Panc1 (cell line): ENCODE measurements at regions not wholly inside any gene's neighbourhood (a gene's known extent, or its start where the extent isn't known, plus 50 kb on each side); places are given as distances from the start of the nearest gene placed in this dataset.

Source experiments
- ATAC-seq: fragments of 200-7000 bp; cut with Tn5 transposase; 2 replicates; pipeline ENCODE4 v1.9.1; 2020; ENCODE audit warnings: mild to moderate bottlenecking, moderate library complexity
- BruUV-seq: library from RNA; stranded (reverse); fragments of 400-500 nt; replicated peaks from 2 replicates; lab custom pipeline; 2021; lab: Mats Ljungman, UMichigan
- CTCF ChIA-PET: fragments of 300-600 bp; sonication (Branson Sonifier 250); formaldehyde crosslinking; loops from one replicate; lab custom pipeline; 2022; ENCODE audit warnings: antibody characterized with exemption; lab: Charles Lee
- POLR2A ChIA-PET: fragments of 300-600 bp; sonication (Branson Sonifier 250); formaldehyde crosslinking; loops from one replicate; lab custom pipeline; 2022; ENCODE audit warnings: antibody characterized with exemption; lab: Charles Lee
- DNase-seq: peaks from one replicate; pipeline ENCODE4 v3.0.0-alpha.2; 2010; ENCODE audit warnings: low read depth, low spot score
- H3K27ac ChIP-seq: 2 replicates; pipeline ENCODE4 v1.5.1; 2011; ENCODE audit warnings: mild to moderate bottlenecking, low read length, inconsistent platforms
- H3K27me3 ChIP-seq: fragments of 200-500 bp; sonication (Bioruptor generic); 2 replicates; pipeline ENCODE4 v1.6.0; 2014; ENCODE audit warnings: low read length, inconsistent platforms; ENCODE audit not compliant: control insufficient read depth, insufficient read depth
- H3K36me3 ChIP-seq: fragments of 200-500 bp; sonication (Bioruptor generic); 2 replicates; pipeline ENCODE4 v1.5.1; 2014; ENCODE audit warnings: inconsistent platforms, mild to moderate bottlenecking, low read length, moderate library complexity; ENCODE audit not compliant: control insufficient read depth, insufficient read depth
- H3K4me1 ChIP-seq: 2 replicates; pipeline ENCODE4 v1.5.1; 2011; ENCODE audit warnings: inconsistent platforms, mild to moderate bottlenecking, low read length, moderate library complexity; ENCODE audit not compliant: control insufficient read depth, insufficient read depth
- H3K4me3 ChIP-seq, 2 experiments: 2 replicates each; pipeline ENCODE4 v1.5.1; 2011 to 2012; ENCODE audit warnings: low read depth in 2 of 2, low read length in 2 of 2, mild to moderate bottlenecking in 2 of 2, inconsistent platforms in 1 of 2, moderate library complexity in 1 of 2
- H3K9me3 ChIP-seq: fragments of 200-500 bp; sonication (Bioruptor generic); 2 replicates; pipeline ENCODE4 v1.5.1; 2014; ENCODE audit warnings: low read depth, mild to moderate bottlenecking, inconsistent platforms, low read length, moderate library complexity; ENCODE audit not compliant: control insufficient read depth, insufficient read depth
- POLR2AphosphoS5 ChIP-seq: IDR thresholded peaks from 2 replicates; pipeline ENCODE4 v1.6.1; 2012; ENCODE audit warnings: mild to moderate bottlenecking, low read depth, low read length, moderate library complexity
- SIN3A ChIP-seq: IDR thresholded peaks from 2 replicates; pipeline ENCODE4 v1.6.1; 2012; ENCODE audit warnings: low read depth, mild to moderate bottlenecking, low read length, moderate library complexity, borderline replicate concordance; ENCODE audit not compliant: insufficient read depth
- TCF7L2 ChIP-seq: IDR thresholded peaks from 2 replicates; pipeline ENCODE4 v1.6.1; 2011; ENCODE audit warnings: mild to moderate bottlenecking, low read depth, low read length, inconsistent platforms
- in situ Hi-C: cut with HindIII; loops from 2 replicates; pipeline ENCODE4 v1.10.0; 2016; ENCODE audit warnings: low sequenced_read_pairs, low pct_unique_long_range_greater_than_20kb
- intact Hi-C: fragments of 100-400 bp; cut with micrococcal nuclease; formaldehyde crosslinking; loops from one replicate; pipeline ENCODE4 v1.10.0; 2022; ENCODE audit not compliant: unreplicated experiment
- TF ChIP-seq, protein P1 (sequence below): fragments of 450-650 bp; IDR thresholded peaks from 2 replicates; pipeline ENCODE4 v1.5.1; 2017; ENCODE audit warnings: mild to moderate bottlenecking
- TF ChIP-seq, protein P2 (sequence below), 2 experiments: IDR thresholded peaks; 2 replicates each; pipeline ENCODE4 v1.6.1; 2011 to 2012; ENCODE audit warnings: low read depth in 2 of 2, control low read depth in 1 of 2, low read length in 1 of 2, mild to moderate bottlenecking in 1 of 2, moderate library complexity in 1 of 2; ENCODE audit not compliant: insufficient read depth in 1 of 2

DNA sequence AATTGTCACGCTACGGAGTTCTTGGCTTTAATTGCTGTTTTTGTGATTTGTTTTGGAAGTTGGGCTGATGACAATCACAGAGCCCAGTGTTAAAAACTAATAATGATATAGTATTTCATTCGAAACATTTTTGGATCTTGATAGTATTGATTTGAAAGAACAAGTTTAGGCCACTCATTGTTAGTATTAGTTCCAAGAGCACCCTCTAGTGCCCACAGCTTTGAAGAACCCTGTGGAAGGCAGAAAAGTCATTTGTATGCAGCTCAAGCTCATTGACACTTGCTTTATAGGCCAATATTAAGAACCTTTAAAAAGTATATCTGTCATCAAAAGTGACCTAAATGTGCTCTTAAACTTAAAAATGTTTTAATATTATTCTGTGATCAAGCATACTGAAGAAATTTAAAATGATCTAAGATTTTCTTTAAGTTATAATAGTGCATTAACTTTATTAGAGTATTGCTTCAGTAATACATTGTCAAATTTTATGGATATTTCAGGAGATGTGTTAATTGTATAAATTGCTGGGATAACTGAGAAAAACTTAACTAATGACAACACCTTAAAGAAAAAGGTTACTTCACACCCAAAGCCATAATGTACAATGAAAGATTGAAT lies 191.0 kb downstream of the GRB14 start:
- Histone ChIP-seq H3K9me3 (no peaks in the 10 kb centered on the region), H3K4me3 (no peak overlapping the region), H3K27ac (no peak overlapping the region), H3K36me3 (no peaks in the 10 kb centered on the region), H3K4me1 (peaks cover 5% of the 10 kb centered on the region), H3K27me3 (no peaks in the 10 kb centered on the region)
- DNase-seq, result peak; percentile 25
- ATAC-seq, result peak; percentile 83
- in situ Hi-C loops (no loop called here), intact Hi-C loops (loop anchor here (5.0 to 10.0 kb wide), 3 partner anchors 695 to 1248 kb away; partner anchors contain the start of gene FIGN)
- CTCF ChIA-PET, result no interaction called here
- TF ChIP-seq, protein P1, sequence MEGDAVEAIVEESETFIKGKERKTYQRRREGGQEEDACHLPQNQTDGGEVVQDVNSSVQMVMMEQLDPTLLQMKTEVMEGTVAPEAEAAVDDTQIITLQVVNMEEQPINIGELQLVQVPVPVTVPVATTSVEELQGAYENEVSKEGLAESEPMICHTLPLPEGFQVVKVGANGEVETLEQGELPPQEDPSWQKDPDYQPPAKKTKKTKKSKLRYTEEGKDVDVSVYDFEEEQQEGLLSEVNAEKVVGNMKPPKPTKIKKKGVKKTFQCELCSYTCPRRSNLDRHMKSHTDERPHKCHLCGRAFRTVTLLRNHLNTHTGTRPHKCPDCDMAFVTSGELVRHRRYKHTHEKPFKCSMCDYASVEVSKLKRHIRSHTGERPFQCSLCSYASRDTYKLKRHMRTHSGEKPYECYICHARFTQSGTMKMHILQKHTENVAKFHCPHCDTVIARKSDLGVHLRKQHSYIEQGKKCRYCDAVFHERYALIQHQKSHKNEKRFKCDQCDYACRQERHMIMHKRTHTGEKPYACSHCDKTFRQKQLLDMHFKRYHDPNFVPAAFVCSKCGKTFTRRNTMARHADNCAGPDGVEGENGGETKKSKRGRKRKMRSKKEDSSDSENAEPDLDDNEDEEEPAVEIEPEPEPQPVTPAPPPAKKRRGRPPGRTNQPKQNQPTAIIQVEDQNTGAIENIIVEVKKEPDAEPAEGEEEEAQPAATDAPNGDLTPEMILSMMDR, result peak; percentile 75; the same call in 1 of the 2 replicates
- TF ChIP-seq TCF7L2, result no peak
- POLR2A ChIA-PET, result no interaction called here
- BruUV-seq, result no TSS peak

DNA sequence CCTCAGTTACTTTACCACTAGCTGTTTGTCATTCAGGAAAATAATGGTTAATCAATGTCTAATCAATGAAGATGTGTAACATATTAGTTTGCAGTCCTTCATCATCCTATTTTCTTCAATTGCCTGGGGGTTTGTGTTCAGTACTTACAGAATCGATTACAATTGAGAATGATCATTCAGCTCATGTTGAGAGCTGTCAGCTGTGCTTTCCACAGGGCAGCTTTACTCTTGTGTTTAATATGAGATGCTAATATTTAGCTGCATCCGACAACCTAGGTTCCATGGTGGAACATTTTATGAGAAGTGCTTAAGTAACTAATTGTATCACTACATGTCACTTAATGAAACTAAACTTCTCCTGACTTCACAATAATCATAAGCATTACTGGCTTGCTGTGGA lies 191.9 kb downstream of the GRB14 start:
- no peak for TF ChIP-seq TCF7L2
- no peak for ATAC-seq
- Histone ChIP-seq H3K9me3 (no peaks in the 10 kb centered on the region), H3K27me3 (no peaks in the 10 kb centered on the region), H3K27ac (peak overlapping the region; percentile 29; the same call in 1 of the 2 replicates), H3K4me3 (no peak overlapping the region), H3K4me1 (peaks cover 5% of the 10 kb centered on the region), H3K36me3 (no peaks in the 10 kb centered on the region)
- ChIA-PET CTCF (no interaction called here), POLR2A (no interaction called here)
- intact Hi-C loops (no loop called here), in situ Hi-C loops (no loop called here)
- BruUV-seq, result no TSS peak
- DNase-seq, result no peak

DNA sequence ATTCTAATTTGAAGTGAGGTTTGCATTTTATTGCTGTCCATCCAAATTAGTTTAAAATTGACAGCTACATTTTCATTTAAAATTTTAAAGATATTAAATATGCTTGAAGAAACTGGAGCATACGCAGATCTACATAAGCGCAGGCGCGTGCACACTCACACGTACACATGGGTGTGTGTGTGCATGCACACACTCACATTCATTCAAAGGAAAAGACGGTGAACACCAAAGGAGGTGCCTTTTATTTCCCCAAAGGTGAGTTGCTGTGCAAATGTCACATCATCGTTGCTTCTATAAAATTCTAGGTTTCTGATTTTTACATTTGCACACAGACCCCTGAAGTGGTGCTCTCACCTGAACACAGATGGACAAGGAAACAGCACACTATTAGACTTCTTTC lies 194.2 kb downstream of the GRB14 start:
- CTCF ChIA-PET, result no interaction called here
- intact Hi-C loops, result no loop called here

More for the DNA sequence above, 194.2 kb downstream of the GRB14 start:
- ATAC-seq (no peak), DNase-seq (no peak)
- TF ChIP-seq TCF7L2, result no peak
- TF ChIP-seq, protein P2, sequence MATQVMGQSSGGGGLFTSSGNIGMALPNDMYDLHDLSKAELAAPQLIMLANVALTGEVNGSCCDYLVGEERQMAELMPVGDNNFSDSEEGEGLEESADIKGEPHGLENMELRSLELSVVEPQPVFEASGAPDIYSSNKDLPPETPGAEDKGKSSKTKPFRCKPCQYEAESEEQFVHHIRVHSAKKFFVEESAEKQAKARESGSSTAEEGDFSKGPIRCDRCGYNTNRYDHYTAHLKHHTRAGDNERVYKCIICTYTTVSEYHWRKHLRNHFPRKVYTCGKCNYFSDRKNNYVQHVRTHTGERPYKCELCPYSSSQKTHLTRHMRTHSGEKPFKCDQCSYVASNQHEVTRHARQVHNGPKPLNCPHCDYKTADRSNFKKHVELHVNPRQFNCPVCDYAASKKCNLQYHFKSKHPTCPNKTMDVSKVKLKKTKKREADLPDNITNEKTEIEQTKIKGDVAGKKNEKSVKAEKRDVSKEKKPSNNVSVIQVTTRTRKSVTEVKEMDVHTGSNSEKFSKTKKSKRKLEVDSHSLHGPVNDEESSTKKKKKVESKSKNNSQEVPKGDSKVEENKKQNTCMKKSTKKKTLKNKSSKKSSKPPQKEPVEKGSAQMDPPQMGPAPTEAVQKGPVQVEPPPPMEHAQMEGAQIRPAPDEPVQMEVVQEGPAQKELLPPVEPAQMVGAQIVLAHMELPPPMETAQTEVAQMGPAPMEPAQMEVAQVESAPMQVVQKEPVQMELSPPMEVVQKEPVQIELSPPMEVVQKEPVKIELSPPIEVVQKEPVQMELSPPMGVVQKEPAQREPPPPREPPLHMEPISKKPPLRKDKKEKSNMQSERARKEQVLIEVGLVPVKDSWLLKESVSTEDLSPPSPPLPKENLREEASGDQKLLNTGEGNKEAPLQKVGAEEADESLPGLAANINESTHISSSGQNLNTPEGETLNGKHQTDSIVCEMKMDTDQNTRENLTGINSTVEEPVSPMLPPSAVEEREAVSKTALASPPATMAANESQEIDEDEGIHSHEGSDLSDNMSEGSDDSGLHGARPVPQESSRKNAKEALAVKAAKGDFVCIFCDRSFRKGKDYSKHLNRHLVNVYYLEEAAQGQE (IDR thresholded peaks at IDR 0.05; ENCODE audit: insufficient read depth in 1 of 2, low read depth in 2 of 2, low read length in 1 of 2), result no peak
- TF ChIP-seq POLR2AphosphoS5, result no peak
- TF ChIP-seq SIN3A, result no peak
- TF ChIP-seq, protein P1, result no peak
- peaks cover 5% of the 10 kb centered on the region for H3K4me1 ChIP-seq
- no peaks in the 10 kb centered on the region for H3K36me3 ChIP-seq
- no peak overlapping the region for H3K27ac ChIP-seq
- no TSS peak for BruUV-seq
- POLR2A ChIA-PET, result no interaction called here
- no peak overlapping the region for H3K4me3 ChIP-seq
- no peaks in the 10 kb centered on the region for H3K27me3 ChIP-seq
- H3K9me3 ChIP-seq, result no peaks in the 10 kb centered on the region
- in situ Hi-C loops, result no loop called here
